ENCODE measurements at regions not wholly inside any gene's neighbourhood (a gene's known extent, or its start where the extent isn't known, plus 50 kb on each side); places are given as distances from the start of the nearest gene placed in this dataset.

- Mint-ChIP-seq H3K4me3 (no peak overlapping the region), H3K36me3 (no peaks in the 10 kb centered on the region), H3K27me3 (no peaks in the 10 kb centered on the region), H3K9me3 (no peaks in the 10 kb centered on the region), H3K4me1 (no peaks in the 10 kb centered on the region), H3K27ac (no peak overlapping the region)
- DNase-seq (no peak), ATAC-seq (ENCODE audit: low read depth) (no peak)
- POLR2A ChIA-PET = no interaction called here
These were observed 100.5 kb upstream of the KCNK1 start for GRCh38 chr1:233513431-233513830.

- no peaks in the 10 kb centered on the region for H3K27me3 Mint-ChIP-seq
- no peak overlapping the region for H3K27ac Mint-ChIP-seq
- H3K36me3 Mint-ChIP-seq = no peaks in the 10 kb centered on the region
- peaks cover 2% of the 10 kb centered on the region for H3K9me3 Mint-ChIP-seq
- DNase-seq = no peak
- H3K4me3 Mint-ChIP-seq = no peak overlapping the region
- ATAC-seq (ENCODE audit: low read depth) = no peak
- H3K4me1 Mint-ChIP-seq = no peaks in the 10 kb centered on the region
- POLR2A ChIA-PET = no interaction called here
These were observed 98.9 kb upstream of the KCNK1 start for GRCh38 chr1:233514946-233515391.

GRCh38 chr1:233516732-233517131 lies 97.2 kb upstream of the KCNK1 start:
- Mint-ChIP-seq H3K9me3 (peaks cover 2% of the 10 kb centered on the region), H3K27me3 (no peaks in the 10 kb centered on the region)

GRCh38 chr1:233518344-233518743 lies 95.6 kb upstream of the KCNK1 start:
- no peaks in the 10 kb centered on the region for H3K4me1 Mint-ChIP-seq
- POLR2A ChIA-PET = no interaction called here
- H3K36me3 Mint-ChIP-seq = no peaks in the 10 kb centered on the region
- ATAC-seq (ENCODE audit: low read depth) (no peak), DNase-seq (no peak)
- H3K9me3 Mint-ChIP-seq = peaks cover 2% of the 10 kb centered on the region
- H3K27me3 Mint-ChIP-seq = no peaks in the 10 kb centered on the region
- H3K27ac Mint-ChIP-seq = no peak overlapping the region
- no peak overlapping the region for H3K4me3 Mint-ChIP-seq

More at GRCh38 chr1:233516732-233517131, 97.2 kb upstream of the KCNK1 start:
- Mint-ChIP-seq H3K4me3 (no peak overlapping the region), H3K36me3 (no peaks in the 10 kb centered on the region), H3K27ac (no peak overlapping the region), H3K4me1 (no peaks in the 10 kb centered on the region)
- ATAC-seq (ENCODE audit: low read depth) = no peak
- DNase-seq = no peak
- POLR2A ChIA-PET = no interaction called here

GRCh38 chr1:233520261-233521191 lies 93.4 kb upstream of the KCNK1 start:
- no peaks in the 10 kb centered on the region for H3K4me1 Mint-ChIP-seq
- no peak overlapping the region for H3K4me3 Mint-ChIP-seq
- POLR2A ChIA-PET = no interaction called here
- H3K9me3 Mint-ChIP-seq = peaks cover 2% of the 10 kb centered on the region
- ATAC-seq (ENCODE audit: low read depth) (no peak), DNase-seq (no peak)
- H3K27me3 Mint-ChIP-seq = no peaks in the 10 kb centered on the region
- no peak overlapping the region for H3K27ac Mint-ChIP-seq
- H3K36me3 Mint-ChIP-seq = no peaks in the 10 kb centered on the region

- no peaks in the 10 kb centered on the region for H3K4me1 Mint-ChIP-seq
- H3K9me3 Mint-ChIP-seq = peaks cover 2% of the 10 kb centered on the region
- H3K4me3 Mint-ChIP-seq = no peak overlapping the region
- ATAC-seq (ENCODE audit: low read depth) (no peak), DNase-seq (no peak)
- H3K36me3 Mint-ChIP-seq = no peaks in the 10 kb centered on the region
- POLR2A ChIA-PET = no interaction called here
- H3K27ac Mint-ChIP-seq = no peak overlapping the region
- no peaks in the 10 kb centered on the region for H3K27me3 Mint-ChIP-seq
These were observed 90.9 kb upstream of the KCNK1 start for GRCh38 chr1:233523047-233523446.

GRCh38 chr1:233527818-233528217 lies 86.1 kb upstream of the KCNK1 start:
- DNase-seq = no peak
- H3K9me3 Mint-ChIP-seq = peaks cover 3% of the 10 kb centered on the region
- POLR2A ChIA-PET = no interaction called here
- no peaks in the 10 kb centered on the region for H3K36me3 Mint-ChIP-seq
- H3K4me1 Mint-ChIP-seq = no peaks in the 10 kb centered on the region
- H3K27ac Mint-ChIP-seq = no peak overlapping the region
- no peaks in the 10 kb centered on the region for H3K27me3 Mint-ChIP-seq
- ATAC-seq (ENCODE audit: low read depth) = no peak
- no peak overlapping the region for H3K4me3 Mint-ChIP-seq

GRCh38 chr1:233530665-233531386 lies 83.1 kb upstream of the KCNK1 start:
- Mint-ChIP-seq H3K27ac (no peak overlapping the region), H3K9me3 (peaks cover 3% of the 10 kb centered on the region), H3K4me3 (no peak overlapping the region), H3K27me3 (no peaks in the 10 kb centered on the region), H3K4me1 (no peaks in the 10 kb centered on the region), H3K36me3 (no peaks in the 10 kb centered on the region)
- no peak for DNase-seq
- no peak for ATAC-seq (ENCODE audit: low read depth)
- POLR2A ChIA-PET = no interaction called here

- POLR2A ChIA-PET = no interaction called here
- no peak overlapping the region for H3K4me3 Mint-ChIP-seq
- H3K9me3 Mint-ChIP-seq = no peaks in the 10 kb centered on the region
- no peak for DNase-seq
- no peaks in the 10 kb centered on the region for H3K27me3 Mint-ChIP-seq
- no peak overlapping the region for H3K27ac Mint-ChIP-seq
- ATAC-seq (ENCODE audit: low read depth) = no peak
- no peaks in the 10 kb centered on the region for H3K4me1 Mint-ChIP-seq
- no peaks in the 10 kb centered on the region for H3K36me3 Mint-ChIP-seq
These were observed 73.1 kb upstream of the KCNK1 start for GRCh38 chr1:233540816-233541215.

GRCh38 chr1:233543338-233544255 lies 70.3 kb upstream of the KCNK1 start:
- Mint-ChIP-seq H3K36me3 (no peaks in the 10 kb centered on the region), H3K4me1 (no peaks in the 10 kb centered on the region), H3K4me3 (no peak overlapping the region), H3K9me3 (no peaks in the 10 kb centered on the region), H3K27me3 (no peaks in the 10 kb centered on the region), H3K27ac (no peak overlapping the region)
- DNase-seq (no peak), ATAC-seq (ENCODE audit: low read depth) (no peak)
- POLR2A ChIA-PET = no interaction called here

- Mint-ChIP-seq H3K27me3 (no peaks in the 10 kb centered on the region), H3K4me1 (no peaks in the 10 kb centered on the region), H3K36me3 (no peaks in the 10 kb centered on the region), H3K27ac (no peak overlapping the region), H3K9me3 (no peaks in the 10 kb centered on the region), H3K4me3 (no peak overlapping the region)
- DNase-seq = no peak
- ATAC-seq (ENCODE audit: low read depth) = no peak
- POLR2A ChIA-PET = no interaction called here
These were observed 69.6 kb upstream of the KCNK1 start for GRCh38 chr1:233544304-233544703.

GRCh38 chr1:233547726-233548125 lies 66.2 kb upstream of the KCNK1 start:
- Mint-ChIP-seq H3K4me1 (no peaks in the 10 kb centered on the region), H3K27me3 (no peaks in the 10 kb centered on the region), H3K36me3 (no peaks in the 10 kb centered on the region), H3K4me3 (no peak overlapping the region), H3K9me3 (no peaks in the 10 kb centered on the region), H3K27ac (no peak overlapping the region)
- no peak for DNase-seq
- POLR2A ChIA-PET = no interaction called here
- ATAC-seq (ENCODE audit: low read depth) = no peak

GRCh38 chr1:233549404-233549803 lies 64.5 kb upstream of the KCNK1 start:
- no peaks in the 10 kb centered on the region for H3K9me3 Mint-ChIP-seq
- no peaks in the 10 kb centered on the region for H3K27me3 Mint-ChIP-seq
- POLR2A ChIA-PET = no interaction called here
- no peak overlapping the region for H3K27ac Mint-ChIP-seq
- ATAC-seq (ENCODE audit: low read depth) (no peak), DNase-seq (no peak)
- H3K4me3 Mint-ChIP-seq = no peak overlapping the region
- H3K4me1 Mint-ChIP-seq = no peaks in the 10 kb centered on the region
- no peaks in the 10 kb centered on the region for H3K36me3 Mint-ChIP-seq

All from activated naive CD8-positive, alpha-beta T cell treated with anti-CD3 and anti-CD28 coated beads, Interleukin-2, amount 10 ng/mL, durations not matched to agents 7 days and 5 days (primary cell).